Mesenchymal stem cell (in vitro differentiated cells and primary cell): ENCODE measurements at regions not wholly inside any gene's neighbourhood (a gene's known extent, or its start where the extent isn't known, plus 50 kb on each side); places are given as distances from the start of the nearest gene placed in this dataset.

Experiments used
- DNase-seq: peaks from one replicate; pipeline ENCODE4 v3.0.0-alpha.2; 2013
- H2AFZ ChIP-seq: one replicate; pipeline ENCODE4 v1.6.1; 2013; ENCODE audit warnings: low read depth, mild to moderate bottlenecking, control low read depth, inconsistent platforms, low read length, moderate library complexity
- H2AK5ac ChIP-seq: 2 replicates; pipeline ENCODE4 v1.6.1; 2013; ENCODE audit warnings: low read length, moderate library complexity, mild to moderate bottlenecking, inconsistent platforms; ENCODE audit not compliant: severe bottlenecking
- H2BK120ac ChIP-seq: one replicate; pipeline ENCODE4 v1.6.1; 2013; ENCODE audit warnings: low read depth, mild to moderate bottlenecking, inconsistent platforms, low read length, moderate library complexity
- H2BK12ac ChIP-seq, 2 experiments: one replicate each; pipeline ENCODE4 v1.6.1; 2013; ENCODE audit warnings: inconsistent platforms in 2 of 2, low read length in 2 of 2, mild to moderate bottlenecking in 2 of 2, moderate library complexity in 2 of 2, control low read depth in 1 of 2
- H2BK15ac ChIP-seq: one replicate; pipeline ENCODE4 v1.6.1; 2013; ENCODE audit warnings: mild to moderate bottlenecking, low read depth, inconsistent platforms; ENCODE audit not compliant: poor library complexity, severe bottlenecking
- H2BK5ac ChIP-seq: 2 replicates; pipeline ENCODE4 v1.6.1; 2013; ENCODE audit warnings: low read depth, mild to moderate bottlenecking, low read length, control low read depth, inconsistent platforms; ENCODE audit not compliant: poor library complexity, severe bottlenecking
- H3K14ac ChIP-seq, 2 experiments: one replicate each; pipeline ENCODE4 v1.6.1; 2013; ENCODE audit warnings: inconsistent platforms in 2 of 2, low read length in 2 of 2, control low read depth in 1 of 2, mild to moderate bottlenecking in 1 of 2, moderate library complexity in 1 of 2
- H3K18ac ChIP-seq, 2 experiments: one replicate each; pipeline ENCODE4 v1.6.1; 2013; ENCODE audit warnings: inconsistent platforms in 2 of 2, low read length in 2 of 2, control low read depth in 1 of 2, low read depth in 1 of 2, mild to moderate bottlenecking in 1 of 2
- H3K23ac ChIP-seq, 2 experiments: one replicate each; pipeline ENCODE4 v1.6.1; 2013; ENCODE audit warnings: inconsistent platforms in 2 of 2, low read length in 2 of 2, mild to moderate bottlenecking in 2 of 2, moderate library complexity in 2 of 2, control low read depth in 1 of 2
- H3K27ac ChIP-seq: 2 replicates; pipeline ENCODE4 v1.5.1; 2013; ENCODE audit warnings: mild to moderate bottlenecking, moderate library complexity, low read length, control low read depth, inconsistent platforms; ENCODE audit not compliant: poor library complexity, severe bottlenecking
- H3K27me3 ChIP-seq, 2 experiments: 2 replicates each; pipeline versions ENCODE4 v1.6.1 to v1.7.0; 2013; ENCODE audit warnings: low read length in 2 of 2, mild to moderate bottlenecking in 2 of 2, moderate library complexity in 2 of 2, control low read depth in 1 of 2, inconsistent platforms in 1 of 2; ENCODE audit not compliant: control insufficient read depth in 1 of 2, insufficient read depth in 1 of 2
- H3K36me3 ChIP-seq, 2 experiments: 2 replicates each; pipeline versions ENCODE4 v1.6.1 to v1.7.0; 2013; ENCODE audit warnings: low read length in 2 of 2, control low read depth in 1 of 2, inconsistent platforms in 1 of 2, low read depth in 1 of 2, mild to moderate bottlenecking in 1 of 2; ENCODE audit not compliant: insufficient read depth in 2 of 2, control insufficient read depth in 1 of 2
- H3K4ac ChIP-seq, 2 experiments: one replicate each; pipeline ENCODE4 v1.6.1; 2013; ENCODE audit warnings: inconsistent platforms in 2 of 2, low read length in 2 of 2, mild to moderate bottlenecking in 2 of 2, moderate library complexity in 2 of 2, control low read depth in 1 of 2, low read depth in 1 of 2
- H3K4me1 ChIP-seq: 2 replicates; pipeline ENCODE4 v1.6.1; 2013; ENCODE audit warnings: low read depth, low read length, control low read depth; ENCODE audit not compliant: control insufficient read depth, insufficient read depth
- H3K4me2 ChIP-seq: 2 replicates; pipeline ENCODE4 v1.6.1; 2013; ENCODE audit warnings: low read length, mild to moderate bottlenecking, inconsistent platforms; ENCODE audit not compliant: poor library complexity, severe bottlenecking
- H3K4me3 ChIP-seq, 2 experiments: 2 replicates each; pipeline versions ENCODE4 v1.5.1 to v1.7.0; 2013; ENCODE audit warnings: low read length in 2 of 2, mild to moderate bottlenecking in 2 of 2, control low read depth in 1 of 2, low read depth in 1 of 2; ENCODE audit not compliant: insufficient read depth in 1 of 2
- H3K79me1 ChIP-seq: replicated peaks from 2 replicates; pipeline ENCODE4 v1.6.1; 2013; ENCODE audit warnings: mild to moderate bottlenecking, control low read depth, low read length, inconsistent platforms; ENCODE audit not compliant: poor library complexity, severe bottlenecking
- H3K9ac ChIP-seq: 2 replicates; pipeline ENCODE4 v1.7.0; 2013; ENCODE audit warnings: mild to moderate bottlenecking, low read length, moderate library complexity
- H3K9me3 ChIP-seq: 2 replicates; pipeline ENCODE4 v1.7.0; 2013; ENCODE audit warnings: mild to moderate bottlenecking, low read length; ENCODE audit not compliant: control insufficient read depth
- H4K8ac ChIP-seq: one replicate; pipeline ENCODE4 v1.6.1; 2013; ENCODE audit warnings: inconsistent platforms, mild to moderate bottlenecking, low read length, moderate library complexity
- H4K91ac ChIP-seq: one replicate; pipeline ENCODE4 v1.6.1; 2013; ENCODE audit warnings: mild to moderate bottlenecking, low read length, inconsistent platforms
- WGBS: methylation state at CpG from one replicate; pipeline ENCODE4 v1.1.7; 2013; ENCODE audit warnings: mixed read lengths; 5-methylcytosine and 5-hydroxymethylcytosine counted together

- no peak for DNase-seq
- no peak overlapping the region for H4K91ac ChIP-seq
- H2BK120ac ChIP-seq: no peak overlapping the region
- WGBS: 96% methylated on average over 1 of the region's 1 CpG
- no peaks in the 10 kb centered on the region for H3K79me1 ChIP-seq
- no peak overlapping the region for H2AK5ac ChIP-seq
- no peak overlapping the region for H3K23ac ChIP-seq
- no peak overlapping the region for H2BK5ac ChIP-seq
- no peak overlapping the region for H3K4ac ChIP-seq
- no peaks in the 10 kb centered on the region for H3K9me3 ChIP-seq
- H2BK15ac ChIP-seq: no peak overlapping the region
- no peak overlapping the region for H3K27ac ChIP-seq
- H2BK12ac ChIP-seq: no peak overlapping the region
- H4K8ac ChIP-seq: no peak overlapping the region
- no peak overlapping the region for H3K4me3 ChIP-seq
- no peak overlapping the region for H3K4me2 ChIP-seq
- no peak overlapping the region for H3K14ac ChIP-seq
- H3K18ac ChIP-seq: no peak overlapping the region
- H3K27me3 ChIP-seq: no peaks in the 10 kb centered on the region
- no peaks in the 10 kb centered on the region for H3K36me3 ChIP-seq
- no peak overlapping the region for H3K9ac ChIP-seq
- no peak overlapping the region for H2AFZ ChIP-seq
- H3K4me1 ChIP-seq: peaks cover 4% of the 10 kb centered on the region
Observed at GRCh38 chr10:78515873-78516153, 482.1 kb downstream of the RPS24 start.

DNA sequence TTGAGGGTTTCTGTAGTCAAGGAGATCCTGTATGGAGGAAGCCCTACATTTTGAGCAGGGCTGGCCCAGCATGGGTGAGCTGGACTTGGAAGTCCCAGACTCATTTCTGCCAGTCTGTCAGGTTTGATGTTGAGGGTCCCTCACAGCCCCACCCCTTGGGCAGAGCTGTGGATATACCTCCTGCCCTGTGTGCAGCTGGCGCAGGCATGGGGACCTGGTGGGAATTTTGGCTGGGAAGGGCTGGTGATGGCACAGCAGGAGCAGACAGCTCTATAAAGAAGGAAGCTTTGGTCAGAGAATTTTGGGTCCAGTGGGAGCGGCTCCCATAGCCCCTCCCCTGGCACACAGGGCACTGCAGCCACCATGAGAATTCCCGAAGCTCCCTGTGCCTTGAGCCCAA, 482.6 kb downstream of the RPS24 start:
- 85% methylated on average over 3 of the region's 3 CpGs for WGBS

GRCh38 chr10:78516756-78517155, 483.1 kb downstream of the RPS24 start:
- no peak overlapping the region for H3K27ac ChIP-seq
- no peak overlapping the region for H2AFZ ChIP-seq
- no peak overlapping the region for H2BK120ac ChIP-seq
- H2BK15ac ChIP-seq: no peak overlapping the region
- WGBS: 82% methylated on average over 8 of the region's 8 CpGs
- no peak overlapping the region for H2BK12ac ChIP-seq
- H3K4me1 ChIP-seq: peaks cover 1% of the 10 kb centered on the region
- no peak overlapping the region for H4K91ac ChIP-seq
- no peak overlapping the region for H3K14ac ChIP-seq
- no peaks in the 10 kb centered on the region for H3K9me3 ChIP-seq
- H3K23ac ChIP-seq: no peak overlapping the region
- no peak overlapping the region for H3K9ac ChIP-seq
- H3K27me3 ChIP-seq: no peaks in the 10 kb centered on the region
- no peak overlapping the region for H3K4me2 ChIP-seq
- H3K4me3 ChIP-seq: no peak overlapping the region
- no peak overlapping the region for H4K8ac ChIP-seq
- H2BK5ac ChIP-seq: no peak overlapping the region
- no peak overlapping the region for H2AK5ac ChIP-seq
- H3K36me3 ChIP-seq: no peaks in the 10 kb centered on the region
- no peaks in the 10 kb centered on the region for H3K79me1 ChIP-seq
- no peak overlapping the region for H3K4ac ChIP-seq
- no peak overlapping the region for H3K18ac ChIP-seq
- no peak for DNase-seq

More for the DNA sequence above, 482.6 kb downstream of the RPS24 start:
- Histone ChIP-seq H3K4me3 (no peak overlapping the region), H3K27me3 (no peaks in the 10 kb centered on the region), H2AFZ (no peak overlapping the region), H2BK12ac (no peak overlapping the region), H2BK15ac (no peak overlapping the region), H3K27ac (no peak overlapping the region), H3K4me1 (peaks cover 1% of the 10 kb centered on the region), H3K79me1 (no peaks in the 10 kb centered on the region), H3K14ac (no peak overlapping the region), H3K9me3 (no peaks in the 10 kb centered on the region), H2BK120ac (no peak overlapping the region), H3K9ac (no peak overlapping the region), H4K91ac (no peak overlapping the region), H3K23ac (no peak overlapping the region), H4K8ac (no peak overlapping the region), H2BK5ac (no peak overlapping the region), H3K4me2 (no peak overlapping the region), H2AK5ac (no peak overlapping the region), H3K36me3 (no peaks in the 10 kb centered on the region), H3K18ac (no peak overlapping the region), H3K4ac (no peak overlapping the region)
- DNase-seq: no peak

DNA sequence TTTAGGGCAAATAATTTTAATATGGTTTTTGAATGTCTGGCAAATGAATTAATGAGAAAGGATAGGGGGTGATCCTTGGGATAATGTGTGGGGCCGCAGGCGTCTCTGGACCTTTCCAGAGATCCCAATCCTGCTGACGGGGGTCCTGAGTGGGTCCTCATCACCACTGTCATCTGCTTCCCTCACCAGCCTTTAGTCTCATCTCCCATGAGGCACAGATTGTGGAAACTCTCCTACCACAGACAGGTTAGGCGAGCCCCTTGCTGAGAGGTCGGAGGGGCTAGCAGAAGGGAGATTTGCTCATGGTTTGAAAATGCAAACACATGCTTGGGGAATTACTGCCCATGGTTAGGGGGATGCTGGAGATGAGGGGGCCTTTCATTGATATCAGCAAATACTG, 484.6 kb downstream of the RPS24 start:
- 93% methylated on average over 3 of the region's 5 CpGs for WGBS
- H3K23ac ChIP-seq: no peak overlapping the region
- no peaks in the 10 kb centered on the region for H3K79me1 ChIP-seq
- no peak overlapping the region for H2BK120ac ChIP-seq
- H3K18ac ChIP-seq: no peak overlapping the region
- no peak overlapping the region for H2AFZ ChIP-seq
- no peak overlapping the region for H3K4me3 ChIP-seq
- no peak overlapping the region for H4K8ac ChIP-seq
- no peaks in the 10 kb centered on the region for H3K9me3 ChIP-seq
- no peak overlapping the region for H2BK12ac ChIP-seq
- H3K9ac ChIP-seq: no peak overlapping the region
- no peak overlapping the region for H3K4ac ChIP-seq
- no peak overlapping the region for H2BK5ac ChIP-seq
- no peak overlapping the region for H3K14ac ChIP-seq
- no peak overlapping the region for H2BK15ac ChIP-seq
- no peaks in the 10 kb centered on the region for H3K27me3 ChIP-seq
- no peak overlapping the region for H3K4me2 ChIP-seq
- H3K36me3 ChIP-seq: no peaks in the 10 kb centered on the region
- no peak for DNase-seq
- no peak overlapping the region for H2AK5ac ChIP-seq
- no peak overlapping the region for H3K27ac ChIP-seq
- peaks cover 1% of the 10 kb centered on the region for H3K4me1 ChIP-seq
- no peak overlapping the region for H4K91ac ChIP-seq
